NK-92 (cell line): ENCODE measurements at regions not wholly inside any gene's neighbourhood (a gene's known extent, or its start where the extent isn't known, plus 50 kb on each side); places are given as distances from the start of the nearest gene placed in this dataset.

Source experiments
- DNase-seq: peaks from one replicate; lab custom pipeline; 2025; ENCODE audit not compliant: unreplicated experiment; lab: John Stamatoyannopoulos, UW

DNA sequence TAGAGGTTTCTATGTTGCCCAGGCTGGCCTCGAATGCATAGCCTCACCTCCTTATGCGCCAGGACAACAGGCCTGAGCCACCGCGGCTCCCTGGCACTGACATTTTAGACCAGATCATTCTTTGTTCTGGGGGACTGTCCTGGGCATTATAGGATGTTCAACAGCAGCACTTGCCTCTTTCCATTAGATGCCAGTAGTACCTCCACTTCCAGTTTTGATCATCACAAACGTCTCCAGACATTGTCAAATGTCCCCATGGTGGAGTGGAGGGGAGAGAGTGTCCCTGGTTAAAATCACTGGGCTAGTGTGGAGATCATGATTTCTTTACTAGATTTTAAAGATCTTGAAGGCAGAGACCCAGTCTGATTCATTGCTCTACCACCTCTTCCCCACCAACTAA lies 125.2 kb upstream of the MKLN1 start:
- DNase-seq = no peak

DNA sequence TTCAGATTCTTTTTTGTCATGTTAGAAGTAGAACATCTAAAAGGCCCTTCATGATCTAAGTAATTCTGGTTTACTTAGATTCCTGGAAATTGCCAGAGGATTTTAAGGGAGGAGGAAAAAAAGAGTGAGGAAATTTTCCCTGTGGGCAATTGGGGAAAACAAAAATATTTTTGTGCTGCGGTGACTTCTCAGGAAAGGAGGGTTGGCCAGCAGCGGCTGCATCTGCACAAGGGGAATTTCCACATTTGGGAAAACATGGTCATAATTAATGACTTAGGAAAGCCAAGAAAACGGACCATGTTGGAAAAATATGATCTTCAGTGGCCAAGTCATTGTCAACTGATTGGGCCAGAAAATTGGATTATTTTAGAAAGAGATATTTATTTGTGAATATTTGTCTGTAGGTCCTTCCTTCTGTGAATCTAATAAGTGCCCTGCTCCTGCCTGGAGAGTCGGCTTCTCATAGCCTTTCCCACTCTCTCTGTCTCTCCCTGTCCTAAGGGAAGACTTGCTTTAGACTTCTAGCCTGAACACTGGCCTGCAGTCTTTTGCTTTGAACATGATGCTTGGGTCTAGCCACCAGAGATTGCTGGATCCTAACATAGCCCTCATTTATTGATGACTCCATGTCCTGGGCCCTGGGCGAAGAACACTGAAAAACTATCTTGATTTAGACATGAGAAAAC lies 124.2 kb upstream of the MKLN1 start:
- no peak for DNase-seq

DNA sequence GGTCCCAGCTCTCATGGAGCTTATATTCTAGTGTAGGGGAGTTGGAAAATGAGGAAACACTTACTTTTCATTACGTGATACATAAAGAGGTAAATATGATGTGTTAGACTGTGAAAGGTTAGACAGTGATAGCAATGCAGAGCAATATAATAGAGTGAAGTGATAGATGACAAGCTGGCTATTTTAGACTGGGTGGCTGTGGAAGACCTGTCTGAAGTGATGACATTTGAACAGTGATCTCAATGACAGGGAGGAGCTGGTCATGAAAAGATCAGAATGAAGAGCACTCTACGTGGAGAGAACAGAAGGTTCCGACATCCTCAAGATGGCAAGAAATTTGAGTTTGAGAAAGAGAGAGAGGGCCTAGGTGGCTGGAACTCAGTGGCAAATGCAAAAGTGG lies 118.9 kb upstream of the MKLN1 start:
- no peak for DNase-seq

DNA sequence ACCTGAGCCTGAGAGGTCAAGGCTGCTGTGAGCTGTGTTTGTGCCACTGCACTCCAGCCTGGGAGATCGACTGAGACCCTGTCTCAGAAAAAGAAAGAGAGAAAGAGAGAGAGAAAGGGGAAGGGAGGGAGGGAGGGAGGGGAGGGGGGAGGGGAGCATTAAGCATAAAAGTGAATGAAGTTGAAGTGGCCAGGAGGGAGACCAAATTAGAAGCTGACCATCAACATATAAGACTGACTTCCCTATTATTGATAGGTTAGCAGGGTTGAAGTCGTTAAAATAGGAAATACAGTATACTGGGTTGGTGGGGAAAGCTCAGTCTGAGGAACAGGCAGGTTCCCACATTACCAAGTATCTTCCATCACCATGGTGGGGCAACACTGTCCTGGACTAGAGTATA lies 117.1 kb upstream of the MKLN1 start:
- DNase-seq = no peak

GRCh38 chr7:131211500-131211899 lies 116.2 kb upstream of the MKLN1 start:
- DNase-seq = no peak

- no peak for DNase-seq
Measured at GRCh38 chr7:131212114-131212513, 115.6 kb upstream of the MKLN1 start.

GRCh38 chr7:131218727-131219128 lies 108.9 kb upstream of the MKLN1 start:
- DNase-seq = no peak

GRCh38 chr7:131219312-131220041 lies 108.2 kb upstream of the MKLN1 start:
- DNase-seq = no peak

DNA sequence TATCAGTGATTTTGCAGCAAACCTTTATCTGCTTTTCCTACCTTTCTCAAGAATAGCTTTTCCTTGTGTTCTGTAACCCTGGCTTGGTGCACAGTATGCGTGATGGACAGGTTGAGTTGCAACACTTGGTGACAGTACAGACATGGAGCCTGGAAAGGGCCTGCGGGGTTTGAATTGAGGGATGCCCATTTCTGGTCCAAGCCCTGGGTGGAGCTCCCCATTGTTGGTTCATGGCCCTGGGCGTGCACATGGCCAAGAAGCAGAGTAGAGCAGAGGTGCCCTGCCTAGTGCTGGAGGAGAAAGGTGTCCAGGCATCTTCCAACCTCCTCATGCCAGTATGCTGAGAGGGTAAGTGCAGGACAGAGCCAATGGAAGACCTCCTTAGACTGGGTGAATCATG lies 106.6 kb upstream of the MKLN1 start:
- DNase-seq = no peak

DNA sequence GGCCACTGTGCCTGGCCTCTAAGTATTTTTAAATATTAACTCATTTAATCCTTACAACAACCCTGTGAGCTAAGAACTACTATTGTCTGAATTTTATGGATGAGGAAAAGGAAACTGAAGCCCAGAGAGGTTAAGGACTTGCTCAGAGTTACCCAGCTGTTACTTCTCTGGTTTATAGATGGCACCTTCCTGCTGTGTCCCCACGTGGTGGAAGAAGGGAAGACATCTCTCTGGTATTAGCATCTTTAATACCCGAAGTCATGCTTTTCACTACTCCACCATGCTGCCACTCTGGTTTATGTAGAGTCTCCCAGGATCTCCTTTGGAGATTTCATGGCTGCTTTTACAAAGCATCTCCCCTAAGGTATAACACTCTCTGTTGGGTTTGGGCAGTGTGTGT lies 105.5 kb upstream of the MKLN1 start:
- no peak for DNase-seq

DNA sequence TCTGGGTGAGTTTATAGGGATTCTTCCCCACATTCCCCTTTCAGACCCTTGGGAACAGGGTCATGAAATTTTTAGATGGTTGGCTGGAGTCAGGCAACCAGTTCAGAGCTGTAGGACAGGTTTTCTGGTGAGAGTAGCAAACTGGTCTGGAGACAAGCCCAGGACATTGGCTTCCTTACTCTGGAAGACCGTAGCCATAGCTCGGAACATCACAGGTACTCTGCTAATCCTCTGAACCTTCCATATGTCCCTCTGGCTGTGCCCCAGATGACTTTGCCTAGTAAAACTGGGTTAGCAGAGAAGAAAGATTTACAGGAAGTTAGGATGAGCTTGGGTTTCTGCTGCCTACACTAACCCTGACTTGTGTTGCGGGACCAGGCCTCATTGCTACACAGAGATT lies 104.5 kb upstream of the MKLN1 start:
- DNase-seq = no peak

DNA sequence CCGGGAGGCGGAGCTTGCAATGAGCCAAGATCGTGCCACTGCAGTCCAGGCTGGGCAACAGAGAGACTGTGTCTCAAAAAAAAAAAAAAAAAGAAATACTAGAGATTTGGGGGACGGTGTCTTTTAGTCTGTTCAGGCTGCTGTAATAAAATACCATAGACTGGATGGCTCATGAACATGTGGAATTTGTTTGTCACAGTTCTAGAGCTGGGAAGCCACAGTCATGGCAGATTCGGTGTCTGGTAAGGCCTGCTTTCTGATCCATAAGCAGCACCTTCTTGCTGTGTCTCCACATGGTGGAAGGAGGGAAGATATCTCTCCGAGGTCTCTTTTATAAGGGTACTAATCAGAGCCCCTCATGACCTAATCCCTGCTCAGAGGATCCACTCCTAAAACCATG lies 102.7 kb upstream of the MKLN1 start:
- no peak for DNase-seq

- DNase-seq = no peak
Measured at GRCh38 chr7:131225619-131226513, 101.8 kb upstream of the MKLN1 start.

DNA sequence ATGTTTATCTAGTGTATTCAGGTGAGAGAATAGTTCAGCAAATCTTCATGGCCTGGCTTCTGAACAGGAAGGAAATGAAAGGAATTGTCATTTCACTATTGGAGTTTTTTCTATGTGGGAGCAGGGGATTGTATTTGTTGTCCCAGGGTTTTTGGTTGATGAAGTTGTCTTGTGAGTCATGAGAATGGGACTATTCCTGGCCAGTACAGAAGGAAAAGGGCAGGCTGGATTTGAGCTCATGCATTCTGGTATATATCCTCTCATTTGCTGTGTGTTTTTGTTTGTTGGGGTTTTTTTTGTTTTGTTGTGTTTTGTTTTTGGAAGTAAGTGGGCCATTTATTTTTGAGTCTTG lies 101.2 kb upstream of the MKLN1 start:
- no peak for DNase-seq

DNA sequence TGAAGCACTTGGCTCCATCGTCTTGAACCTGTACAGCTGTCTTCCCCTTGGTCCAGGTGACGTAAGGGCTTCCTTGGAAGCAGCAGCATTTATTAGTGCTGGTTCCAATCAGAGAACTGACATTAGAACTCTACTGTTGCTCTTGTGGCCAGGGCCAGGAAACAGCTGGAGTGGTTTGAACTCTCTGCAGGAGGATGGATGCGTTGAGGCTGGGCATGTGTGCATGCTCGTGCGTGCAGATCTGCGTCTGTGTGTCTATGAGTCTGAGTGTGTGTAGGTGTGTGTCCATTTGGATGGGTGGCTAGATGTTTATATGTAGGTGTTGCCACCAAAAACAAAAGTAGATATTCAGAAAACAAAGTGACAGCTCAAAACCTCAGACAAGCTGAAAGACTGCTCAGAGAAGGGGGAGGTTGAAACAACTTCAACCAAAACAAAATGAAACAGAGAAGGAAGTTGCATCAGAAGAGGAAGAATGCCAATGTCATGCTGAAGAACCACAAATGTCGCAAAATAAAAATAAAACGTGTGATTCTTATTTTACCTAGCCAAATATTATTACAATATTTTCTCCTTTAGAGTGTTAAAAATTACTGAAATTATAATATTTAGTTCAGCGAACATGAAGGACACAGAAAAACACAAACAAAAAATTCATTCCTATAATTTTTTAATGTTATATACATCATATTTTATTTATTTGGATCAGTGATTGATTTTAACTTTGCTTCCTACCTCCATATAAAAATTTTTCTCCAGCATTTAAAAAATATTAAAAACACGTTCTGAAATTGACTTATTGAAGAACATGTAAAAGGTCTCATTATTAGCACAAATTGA lies 96.1 kb upstream of the MKLN1 start:
- no peak for DNase-seq

DNA sequence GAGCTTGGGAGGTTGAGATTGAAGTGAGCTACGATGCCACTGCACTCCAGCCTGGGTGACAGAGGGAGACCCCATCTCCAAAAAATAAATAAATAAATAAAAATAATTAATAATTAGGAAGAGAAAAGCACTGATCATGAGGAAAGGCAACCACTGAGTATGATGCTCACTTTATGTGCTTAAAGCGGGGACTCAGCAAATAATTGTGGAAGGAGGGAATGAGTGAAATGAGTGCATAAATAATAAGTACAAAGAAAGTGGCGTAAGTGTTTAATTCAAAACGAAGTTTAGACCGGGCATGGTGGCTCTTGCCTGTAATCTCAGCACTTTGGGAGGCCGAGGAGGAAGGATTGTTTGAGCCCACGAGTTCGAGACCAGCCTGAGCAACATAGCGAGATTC lies 94.9 kb upstream of the MKLN1 start:
- no peak for DNase-seq

DNA sequence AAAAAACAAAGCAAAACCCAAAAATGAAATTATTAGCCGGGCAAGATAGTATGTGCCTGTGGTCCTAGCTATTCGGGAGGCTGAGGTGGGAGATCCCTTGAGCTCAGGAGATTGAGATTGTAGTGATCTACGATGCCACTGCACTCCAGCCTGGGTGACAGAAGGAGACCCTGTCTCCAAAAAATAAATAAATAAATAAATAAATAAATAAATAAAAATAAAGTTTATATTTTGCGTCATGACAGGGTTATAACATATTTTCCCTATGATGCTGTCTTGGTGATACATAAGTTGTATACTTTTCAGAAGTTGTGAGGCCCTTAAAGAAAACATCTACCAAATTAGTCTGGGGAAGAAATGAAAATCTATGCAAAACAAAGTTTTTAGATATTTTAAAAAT lies 94.5 kb upstream of the MKLN1 start:
- DNase-seq = no peak

DNA sequence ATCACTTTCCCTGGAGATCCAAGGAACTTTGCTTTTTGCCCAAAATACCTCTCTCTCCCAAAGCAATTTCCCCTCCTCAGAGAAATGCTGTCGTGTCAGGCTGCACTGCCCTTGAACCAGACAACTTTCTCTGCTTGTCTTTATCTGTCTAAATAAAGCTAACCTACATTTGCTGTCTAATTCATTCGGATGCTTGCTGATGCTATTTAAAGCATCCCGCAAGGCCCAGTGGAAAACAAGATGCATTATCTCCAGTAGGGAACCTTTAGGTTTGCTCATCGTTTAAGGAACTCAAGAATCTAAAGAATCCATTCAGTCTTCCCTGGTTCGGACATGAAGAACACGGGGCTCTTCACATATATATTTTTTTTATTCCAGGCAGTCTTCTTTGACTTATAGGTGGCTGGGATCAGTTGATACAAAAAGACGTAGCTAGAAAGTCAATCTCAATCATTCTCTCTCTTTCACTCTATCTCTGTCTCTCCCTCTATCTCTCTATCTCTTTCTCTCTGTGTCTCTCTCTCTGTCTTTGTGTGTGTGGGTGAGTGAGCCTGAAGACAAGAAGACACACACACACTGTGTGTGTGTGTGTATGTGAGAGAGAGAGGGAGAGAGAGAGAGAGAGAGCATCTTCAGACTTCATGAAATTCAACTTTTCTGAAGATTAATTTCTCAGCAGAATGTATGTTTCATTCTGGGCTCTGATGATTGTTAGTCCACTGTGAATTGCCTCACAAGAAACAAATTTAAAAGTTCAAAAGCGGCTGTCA lies 92.8 kb upstream of the MKLN1 start:
- DNase-seq = no peak

- DNase-seq = no peak
Measured at GRCh38 chr7:131235489-131236317, 92.0 kb upstream of the MKLN1 start.

GRCh38 chr7:131236318-131236672 lies 91.4 kb upstream of the MKLN1 start:
- DNase-seq = no peak
